ENCODE measurements at regions not wholly inside any gene's neighbourhood (a gene's known extent, or its start where the extent isn't known, plus 50 kb on each side); places are given as distances from the start of the nearest gene placed in this dataset.

- intact Hi-C loops (cut with micrococcal nuclease; ENCODE audit: unreplicated experiment): no loop called here
- TF ChIP-seq, protein P1, sequence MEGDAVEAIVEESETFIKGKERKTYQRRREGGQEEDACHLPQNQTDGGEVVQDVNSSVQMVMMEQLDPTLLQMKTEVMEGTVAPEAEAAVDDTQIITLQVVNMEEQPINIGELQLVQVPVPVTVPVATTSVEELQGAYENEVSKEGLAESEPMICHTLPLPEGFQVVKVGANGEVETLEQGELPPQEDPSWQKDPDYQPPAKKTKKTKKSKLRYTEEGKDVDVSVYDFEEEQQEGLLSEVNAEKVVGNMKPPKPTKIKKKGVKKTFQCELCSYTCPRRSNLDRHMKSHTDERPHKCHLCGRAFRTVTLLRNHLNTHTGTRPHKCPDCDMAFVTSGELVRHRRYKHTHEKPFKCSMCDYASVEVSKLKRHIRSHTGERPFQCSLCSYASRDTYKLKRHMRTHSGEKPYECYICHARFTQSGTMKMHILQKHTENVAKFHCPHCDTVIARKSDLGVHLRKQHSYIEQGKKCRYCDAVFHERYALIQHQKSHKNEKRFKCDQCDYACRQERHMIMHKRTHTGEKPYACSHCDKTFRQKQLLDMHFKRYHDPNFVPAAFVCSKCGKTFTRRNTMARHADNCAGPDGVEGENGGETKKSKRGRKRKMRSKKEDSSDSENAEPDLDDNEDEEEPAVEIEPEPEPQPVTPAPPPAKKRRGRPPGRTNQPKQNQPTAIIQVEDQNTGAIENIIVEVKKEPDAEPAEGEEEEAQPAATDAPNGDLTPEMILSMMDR (conservative IDR thresholded peaks at IDR 0.05): no peak
- no peak for TF ChIP-seq EZH2 (IDR thresholded peaks at IDR 0.05; ENCODE audit: low read depth)
- H3K9me2 ChIP-seq (ENCODE audit: insufficient read depth): no peaks in the 10 kb centered on the region; the same call in 1 of the 2 replicates
- H3K9me3 ChIP-seq (ENCODE audit: insufficient read depth, low read depth): no peaks in the 10 kb centered on the region
- H3F3A ChIP-seq (ENCODE audit: insufficient read depth, low read depth): no peaks in the 10 kb centered on the region
- no peaks in the 10 kb centered on the region for H3K4me1 ChIP-seq (replicated peaks; ENCODE audit: insufficient read depth)
- no peak overlapping the region for H2AFZ ChIP-seq
- no peaks in the 10 kb centered on the region for H3K36me3 ChIP-seq (ENCODE audit: low read depth)
- no peaks in the 10 kb centered on the region for H3K27me3 ChIP-seq (ENCODE audit: insufficient read depth, low read depth)
- POLR2A ChIA-PET (ENCODE audit: unreplicated experiment): no interaction called here
- H3K4me3 ChIP-seq: no peak overlapping the region
- no peaks in the 10 kb centered on the region for H3K79me2 ChIP-seq (ENCODE audit: low read depth)
- no TSS peak for BruUV-seq (replicated peaks)
- CTCF ChIA-PET: no interaction called here
- H3K4me2 ChIP-seq: no peak overlapping the region
- no peak for DNase-seq
- no peak overlapping the region for H3K27ac ChIP-seq
- H4K20me1 ChIP-seq (ENCODE audit: insufficient read depth): no peaks in the 10 kb centered on the region
These were observed 290.2 kb downstream of the USP46 start for GRCh38 chr4:52368895-52369294.

- H3K36me3 ChIP-seq (ENCODE audit: low read depth): no peaks in the 10 kb centered on the region
- H3F3A ChIP-seq (ENCODE audit: insufficient read depth, low read depth): no peaks in the 10 kb centered on the region
- peak in 1 of 2 experiments; percentile 76 for DNase-seq
- no peak overlapping the region for H3K27ac ChIP-seq
- no peaks in the 10 kb centered on the region; the same call in 1 of the 2 replicates for H3K9me2 ChIP-seq (ENCODE audit: insufficient read depth)
- no peaks in the 10 kb centered on the region for H3K9me3 ChIP-seq (ENCODE audit: insufficient read depth, low read depth)
- H2AFZ ChIP-seq: no peak overlapping the region
- ChIA-PET CTCF (no interaction called here), POLR2A (ENCODE audit: unreplicated experiment) (no interaction called here)
- no peaks in the 10 kb centered on the region for H3K79me2 ChIP-seq (ENCODE audit: low read depth)
- H3K4me1 ChIP-seq (replicated peaks; ENCODE audit: insufficient read depth): no peaks in the 10 kb centered on the region
- H4K20me1 ChIP-seq (ENCODE audit: insufficient read depth): no peaks in the 10 kb centered on the region
- intact Hi-C loops (cut with micrococcal nuclease; ENCODE audit: unreplicated experiment): loop anchor here (10.0 kb wide), 1 partner anchor 1535 kb away; no protein-coding TSS in a partner anchor
- no peak overlapping the region for H3K4me2 ChIP-seq
- BruUV-seq (replicated peaks): no TSS peak
- no peaks in the 10 kb centered on the region for H3K27me3 ChIP-seq (ENCODE audit: insufficient read depth, low read depth)
- no peak overlapping the region for H3K4me3 ChIP-seq
- no peak for TF ChIP-seq EZH2 (IDR thresholded peaks at IDR 0.05; ENCODE audit: low read depth)
- TF ChIP-seq, protein P1 (conservative IDR thresholded peaks at IDR 0.05): no peak
These were observed 289.5 kb downstream of the USP46 start for GRCh38 chr4:52369649-52370048.

GRCh38 chr4:52370576-52370975, 288.5 kb downstream of the USP46 start:
- no peak overlapping the region for H2AFZ ChIP-seq
- CTCF ChIA-PET: no interaction called here
- no peaks in the 10 kb centered on the region for H3K27me3 ChIP-seq (ENCODE audit: insufficient read depth, low read depth)
- BruUV-seq (replicated peaks): no TSS peak
- H3K36me3 ChIP-seq (ENCODE audit: low read depth): no peaks in the 10 kb centered on the region
- intact Hi-C loops (cut with micrococcal nuclease; ENCODE audit: unreplicated experiment): loop anchor here (10.0 kb wide), 1 partner anchor 1534 kb away; no protein-coding TSS in a partner anchor
- no peaks in the 10 kb centered on the region for H3K9me2 ChIP-seq (ENCODE audit: insufficient read depth)
- H3K79me2 ChIP-seq (ENCODE audit: low read depth): no peaks in the 10 kb centered on the region
- no peaks in the 10 kb centered on the region for H3K4me1 ChIP-seq (replicated peaks; ENCODE audit: insufficient read depth)
- no peak overlapping the region for H3K4me2 ChIP-seq
- DNase-seq: no peak
- no peak overlapping the region for H3K27ac ChIP-seq
- H4K20me1 ChIP-seq (ENCODE audit: insufficient read depth): no peaks in the 10 kb centered on the region
- no peak overlapping the region for H3K4me3 ChIP-seq
- no peaks in the 10 kb centered on the region for H3F3A ChIP-seq (ENCODE audit: insufficient read depth, low read depth)
- POLR2A ChIA-PET (ENCODE audit: unreplicated experiment): no interaction called here
- H3K9me3 ChIP-seq (ENCODE audit: insufficient read depth, low read depth): no peaks in the 10 kb centered on the region
- no peak for TF ChIP-seq EZH2 (IDR thresholded peaks at IDR 0.05; ENCODE audit: low read depth)
- TF ChIP-seq, protein P1 (conservative IDR thresholded peaks at IDR 0.05): no peak

Measured in PC-9 (cell line).